HUES48 (cell line): ENCODE measurements at regions not wholly inside any gene's neighbourhood (a gene's known extent, or its start where the extent isn't known, plus 50 kb on each side); places are given as distances from the start of the nearest gene placed in this dataset.

ENCODE experiments used
- H3K27ac ChIP-seq: one replicate; pipeline ENCODE4 v1.7.0; 2013; ENCODE audit warnings: low read depth, low read length, inconsistent platforms
- H3K27me3 ChIP-seq: 2 replicates; pipeline ENCODE4 v1.6.1; 2013; ENCODE audit warnings: mild to moderate bottlenecking, low read length; ENCODE audit not compliant: control insufficient read depth, insufficient read depth
- H3K36me3 ChIP-seq: 2 replicates; pipeline ENCODE4 v1.6.1; 2013; ENCODE audit warnings: low read length; ENCODE audit not compliant: control insufficient read depth, insufficient read depth
- H3K4me1 ChIP-seq: 2 replicates; pipeline ENCODE4 v1.6.1; 2013; ENCODE audit warnings: mild to moderate bottlenecking, low read length; ENCODE audit not compliant: control insufficient read depth, insufficient read depth
- H3K4me3 ChIP-seq: 2 replicates; pipeline ENCODE4 v1.5.1; 2013; ENCODE audit warnings: mild to moderate bottlenecking, low read depth, low read length
- H3K9ac ChIP-seq: 2 replicates; pipeline ENCODE4 v1.6.1; 2013; ENCODE audit warnings: mild to moderate bottlenecking, low read depth, low read length, moderate library complexity
- H3K9me3 ChIP-seq: 2 replicates; pipeline ENCODE4 v1.6.1; 2013; ENCODE audit warnings: low read length; ENCODE audit not compliant: control insufficient read depth, insufficient read depth

GRCh38 chr15:20353966-20354883, 187.4 kb downstream of the GOLGA6L6 start:
- Histone ChIP-seq H3K4me3 (no peak overlapping the region), H3K27me3 (no peaks in the 10 kb centered on the region), H3K4me1 (no peaks in the 10 kb centered on the region), H3K9ac (no peak overlapping the region), H3K27ac (no peak overlapping the region), H3K9me3 (peaks cover 97% of the 10 kb centered on the region), H3K36me3 (no peaks in the 10 kb centered on the region)

DNA sequence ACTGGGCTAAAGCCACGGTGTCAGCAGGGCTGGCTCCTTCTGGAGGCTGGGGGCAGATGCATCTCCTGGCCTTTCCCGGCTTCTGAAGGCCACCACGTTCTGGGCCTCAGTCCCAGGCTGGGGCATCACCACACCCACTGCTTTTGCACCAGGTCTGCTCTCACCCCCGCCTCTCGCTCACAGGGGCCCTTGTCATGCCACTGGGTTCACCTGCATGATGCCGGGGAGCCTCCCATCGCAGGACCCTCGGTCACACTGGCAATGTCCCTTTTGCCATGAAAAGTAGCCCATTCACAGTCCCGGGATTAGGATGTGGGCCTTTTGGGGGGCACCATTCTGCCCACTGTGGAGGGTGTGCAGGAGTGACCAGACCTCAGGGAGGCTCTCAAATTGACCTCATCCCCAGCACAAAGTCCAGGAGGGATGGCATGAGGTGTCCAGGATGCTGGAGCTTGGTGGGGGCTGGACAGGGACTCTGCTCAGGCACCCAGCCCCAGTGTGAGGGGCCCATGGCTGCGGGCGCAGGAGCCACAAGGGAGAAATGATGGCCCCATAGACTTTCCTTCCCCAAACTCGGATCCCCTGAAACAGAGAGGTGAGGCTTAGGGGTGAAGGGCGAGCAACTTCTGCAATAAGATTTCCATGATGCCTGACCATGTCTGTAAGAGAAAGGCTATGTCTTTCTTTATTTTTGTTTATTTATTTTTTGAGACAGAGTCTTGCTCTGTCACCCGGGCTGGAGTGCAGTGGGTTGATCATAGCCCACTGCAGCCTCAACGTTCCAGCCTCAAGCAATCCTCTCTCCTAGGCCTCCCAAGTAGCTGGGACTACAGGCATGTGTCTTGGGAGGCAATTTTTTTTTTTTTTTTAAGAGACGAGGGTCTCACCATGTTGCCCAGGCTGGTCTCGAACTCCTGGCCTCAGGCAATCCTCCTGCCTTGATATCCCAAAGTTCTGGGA, 189.1 kb downstream of the GOLGA6L6 start:
- Histone ChIP-seq H3K9ac (no peak overlapping the region), H3K4me3 (no peak overlapping the region), H3K36me3 (no peaks in the 10 kb centered on the region), H3K27me3 (no peaks in the 10 kb centered on the region), H3K27ac (no peak overlapping the region), H3K4me1 (no peaks in the 10 kb centered on the region), H3K9me3 (peaks cover 96% of the 10 kb centered on the region)

DNA sequence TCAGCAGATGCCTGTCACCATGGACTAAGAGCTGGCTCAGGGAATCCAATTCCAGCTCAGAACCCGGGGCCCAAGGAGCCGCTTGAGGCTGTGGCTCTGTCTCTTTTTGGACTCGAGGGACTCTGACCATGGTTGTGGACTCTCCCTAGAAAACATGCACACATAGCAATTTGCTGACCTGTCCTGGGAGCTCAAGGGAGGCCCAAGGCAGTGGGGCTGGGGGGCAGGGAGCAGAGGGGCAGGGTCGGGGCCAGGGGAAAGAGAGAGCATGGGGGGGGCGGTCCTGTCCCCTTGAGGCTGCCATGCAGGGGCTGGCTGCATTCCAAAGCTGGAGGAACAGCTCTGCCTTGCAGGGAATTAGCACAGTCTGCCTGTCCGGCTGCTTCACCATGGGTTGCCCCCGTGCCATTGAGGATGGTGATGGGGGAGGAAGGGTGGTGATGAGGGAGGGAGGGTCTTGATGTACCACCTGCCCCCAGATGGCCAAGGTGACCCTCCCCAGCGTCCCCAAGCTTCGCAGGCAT, 190.1 kb downstream of the GOLGA6L6 start:
- H3K4me3 ChIP-seq = no peak overlapping the region
- H3K9me3 ChIP-seq = peaks cover 96% of the 10 kb centered on the region
- H3K36me3 ChIP-seq = no peaks in the 10 kb centered on the region
- H3K4me1 ChIP-seq = no peaks in the 10 kb centered on the region
- no peaks in the 10 kb centered on the region for H3K27me3 ChIP-seq
- no peak overlapping the region for H3K9ac ChIP-seq
- no peak overlapping the region for H3K27ac ChIP-seq

DNA sequence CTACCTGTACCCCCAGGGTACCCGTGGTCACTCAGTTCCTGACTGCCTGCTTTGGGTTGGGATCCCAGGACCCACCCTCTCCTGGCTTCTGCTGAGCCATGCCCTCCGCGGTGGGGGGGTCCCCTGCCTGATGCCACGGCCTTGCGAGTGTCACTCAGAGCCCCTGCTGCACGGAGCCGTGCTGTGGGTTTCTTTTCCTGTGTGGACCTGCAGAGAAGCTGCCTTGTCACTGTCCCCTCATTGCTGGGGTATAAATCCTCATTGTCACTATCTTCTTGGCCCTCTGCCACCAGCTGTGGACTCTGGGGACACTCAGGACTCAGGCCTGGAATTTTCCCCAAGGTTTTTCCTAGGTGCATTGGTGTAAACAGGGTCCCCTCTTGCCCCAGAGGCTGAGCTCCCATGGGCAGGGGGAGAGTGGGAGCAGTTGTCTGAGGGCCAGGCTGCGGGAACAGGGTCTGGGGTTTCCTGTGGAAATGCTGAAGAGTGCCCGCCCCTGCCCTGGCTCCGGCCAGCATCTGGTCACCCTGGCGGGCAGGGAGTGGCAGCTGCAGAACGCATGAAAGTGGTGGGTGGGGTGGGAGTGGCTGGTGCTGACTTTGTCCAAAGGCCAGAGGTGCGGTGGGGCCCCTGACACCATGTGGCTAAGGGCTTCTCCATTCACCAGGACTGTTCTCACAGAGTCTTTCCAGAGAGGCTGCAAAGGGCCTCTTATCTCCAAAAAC, 191.7 kb downstream of the GOLGA6L6 start:
- Histone ChIP-seq H3K27ac (no peak overlapping the region), H3K27me3 (no peaks in the 10 kb centered on the region), H3K36me3 (no peaks in the 10 kb centered on the region), H3K4me3 (no peak overlapping the region), H3K9ac (no peak overlapping the region), H3K4me1 (no peaks in the 10 kb centered on the region), H3K9me3 (peaks cover 97% of the 10 kb centered on the region)

DNA sequence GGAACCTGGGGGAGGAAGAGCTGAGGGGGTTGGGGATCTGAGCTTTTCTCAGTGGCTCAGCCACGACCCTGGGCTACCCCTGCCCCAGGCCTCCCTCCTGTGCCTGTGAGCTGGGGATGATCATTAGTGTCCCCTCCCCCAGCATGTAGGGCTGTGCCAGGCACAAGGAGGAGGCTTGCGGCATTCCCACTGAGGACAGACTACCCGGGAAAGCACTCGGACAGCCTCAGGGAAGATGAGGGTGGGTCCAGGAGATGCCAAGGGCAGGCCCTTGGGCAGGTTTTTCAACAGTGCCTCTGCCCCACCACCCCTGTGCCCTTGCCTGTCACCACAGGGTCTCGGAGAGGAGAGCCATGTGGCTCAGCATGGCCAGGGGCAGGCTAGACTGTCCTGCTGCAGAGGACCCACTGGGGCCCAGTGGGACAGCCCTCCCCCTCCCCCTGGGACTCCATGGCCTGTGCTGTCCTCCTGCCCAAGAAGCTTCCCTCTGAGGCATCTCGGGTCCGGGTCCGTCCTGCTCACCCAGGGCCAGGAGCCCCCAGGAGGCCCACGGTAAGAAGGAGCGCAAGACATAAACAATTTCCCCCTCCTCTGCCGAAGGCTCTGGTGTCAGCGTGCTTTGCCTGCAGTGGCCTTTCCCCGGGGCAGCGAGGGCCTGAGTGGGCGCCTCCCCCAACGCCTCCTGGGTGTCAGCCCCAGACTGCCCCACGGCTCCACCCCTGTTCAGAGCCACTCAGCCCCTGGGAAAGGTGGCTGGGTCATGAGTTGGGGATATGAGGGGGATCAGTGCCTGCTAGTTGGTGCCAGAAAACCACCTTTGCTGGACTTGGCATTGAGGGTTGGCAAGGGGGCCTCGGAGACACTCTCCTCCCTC, 192.5 kb downstream of the GOLGA6L6 start:
- Histone ChIP-seq H3K36me3 (no peaks in the 10 kb centered on the region), H3K27ac (no peak overlapping the region), H3K9ac (no peak overlapping the region), H3K27me3 (no peaks in the 10 kb centered on the region), H3K4me3 (no peak overlapping the region), H3K9me3 (peaks cover 97% of the 10 kb centered on the region), H3K4me1 (no peaks in the 10 kb centered on the region)

- peaks cover 94% of the 10 kb centered on the region for H3K9me3 ChIP-seq
- no peaks in the 10 kb centered on the region for H3K36me3 ChIP-seq
- no peak overlapping the region for H3K9ac ChIP-seq
- peak overlapping the region; percentile 15; the same call in 1 of the 2 replicates for H3K4me3 ChIP-seq
- no peak overlapping the region for H3K27ac ChIP-seq
- H3K27me3 ChIP-seq = no peaks in the 10 kb centered on the region
- H3K4me1 ChIP-seq = no peaks in the 10 kb centered on the region
Measured at GRCh38 chr15:20348291-20348899, 193.2 kb downstream of the GOLGA6L6 start.

DNA sequence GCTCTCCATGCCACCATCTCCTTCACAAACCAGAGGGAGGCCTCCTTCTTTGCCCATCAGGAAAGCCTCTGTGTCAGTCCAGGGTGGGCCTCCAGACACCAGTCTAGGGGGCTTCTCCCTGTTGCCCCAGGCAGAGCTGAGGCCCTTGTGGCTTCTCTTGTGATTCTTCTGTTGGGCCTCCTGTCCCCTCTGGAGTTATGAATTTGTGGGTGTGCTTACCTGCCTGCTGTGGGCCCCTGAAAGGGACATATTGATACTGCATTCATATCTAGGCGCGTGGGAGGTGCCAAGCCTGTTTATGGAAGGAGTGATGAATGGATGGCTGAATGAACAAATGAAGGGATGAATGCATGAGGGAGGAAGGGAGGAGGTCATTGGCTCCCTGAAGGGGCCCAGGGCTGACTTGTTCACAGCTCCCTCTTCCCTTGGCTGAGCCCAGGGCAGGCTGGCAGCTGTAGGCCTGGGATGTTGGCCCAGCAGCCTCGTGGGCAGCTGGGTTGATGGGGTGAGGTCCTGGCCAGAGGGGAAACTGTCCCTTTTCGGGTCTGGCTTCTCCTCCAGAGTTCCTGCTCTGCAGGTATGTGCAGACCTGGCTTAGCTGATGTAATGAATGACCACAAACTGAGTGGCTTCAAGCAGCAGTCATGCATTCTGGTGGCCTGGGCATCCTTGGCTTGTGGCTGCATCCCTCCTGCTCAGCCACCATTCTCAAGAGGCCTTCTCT, 195.4 kb downstream of the GOLGA6L6 start:
- H3K9me3 ChIP-seq = peaks cover 84% of the 10 kb centered on the region
- H3K36me3 ChIP-seq = no peaks in the 10 kb centered on the region
- H3K4me1 ChIP-seq = no peaks in the 10 kb centered on the region
- H3K9ac ChIP-seq = no peak overlapping the region
- H3K27me3 ChIP-seq = no peaks in the 10 kb centered on the region
- no peak overlapping the region for H3K27ac ChIP-seq
- no peak overlapping the region for H3K4me3 ChIP-seq

GRCh38 chr15:20345401-20345958, 196.1 kb downstream of the GOLGA6L6 start:
- Histone ChIP-seq H3K27ac (no peak overlapping the region), H3K36me3 (no peaks in the 10 kb centered on the region), H3K4me3 (no peak overlapping the region; the same call in 1 of the 2 replicates), H3K4me1 (no peaks in the 10 kb centered on the region), H3K27me3 (no peaks in the 10 kb centered on the region), H3K9me3 (peaks cover 84% of the 10 kb centered on the region), H3K9ac (no peak overlapping the region)
